BJ (cell line): ENCODE measurements at regions not wholly inside any gene's neighbourhood (a gene's known extent, or its start where the extent isn't known, plus 50 kb on each side); places are given as distances from the start of the nearest gene placed in this dataset. TPM values are rescaled to one million over a fixed set of nuclear protein-coding genes. Genes with fewer than 3 reads are reported as not detected.

Experiments
- CTCF ChIA-PET: fragments of 350-600 bp; formaldehyde crosslinking; extraction: SDS; loops from one replicate; lab custom pipeline; 2021; ENCODE audit warnings: antibody characterized with exemption, inconsistent platforms; lab: Yijun Ruan, JAX
- POLR2A ChIA-PET: fragments of 300-600 bp; sonication (Branson Sonifier 250); formaldehyde crosslinking; extraction: SDS; loops from one replicate; lab custom pipeline; 2021; ENCODE audit warnings: antibody characterized with exemption; lab: Charles Lee
- DNase-seq: peaks from one replicate; pipeline ENCODE4 v3.0.0-alpha.2; 2011; ENCODE audit warnings: low read depth
- H3K27me3 ChIP-seq: 2 replicates; pipeline ENCODE4 v1.6.0; 2011; ENCODE audit warnings: low read length; ENCODE audit not compliant: control insufficient read depth, insufficient read depth
- H3K36me3 ChIP-seq: 2 replicates; pipeline ENCODE4 v1.5.1; 2011; ENCODE audit warnings: low read length; ENCODE audit not compliant: control insufficient read depth, insufficient read depth
- H3K4me3 ChIP-seq: 2 replicates; pipeline ENCODE4 v1.5.1; 2011; ENCODE audit warnings: low read depth, mild to moderate bottlenecking, control low read depth, low read length
- small RNA-seq: library from RNA; depleted of rRNA; stranded (forward); fragments of <200 nt; gene quantifications from one replicate; pipeline ENCODE3, GENCODE V24; 2012; ENCODE audit warnings: low replicate concordance, low read depth; ENCODE audit not compliant: insufficient read length
- TF ChIP-seq, protein P1 (sequence below): IDR thresholded peaks from 2 replicates; pipeline ENCODE4 v1.5.1; 2011; ENCODE audit warnings: low read depth, mild to moderate bottlenecking, control low read depth, inconsistent platforms, low read length, moderate library complexity; ENCODE audit not compliant: insufficient read depth

DNA sequence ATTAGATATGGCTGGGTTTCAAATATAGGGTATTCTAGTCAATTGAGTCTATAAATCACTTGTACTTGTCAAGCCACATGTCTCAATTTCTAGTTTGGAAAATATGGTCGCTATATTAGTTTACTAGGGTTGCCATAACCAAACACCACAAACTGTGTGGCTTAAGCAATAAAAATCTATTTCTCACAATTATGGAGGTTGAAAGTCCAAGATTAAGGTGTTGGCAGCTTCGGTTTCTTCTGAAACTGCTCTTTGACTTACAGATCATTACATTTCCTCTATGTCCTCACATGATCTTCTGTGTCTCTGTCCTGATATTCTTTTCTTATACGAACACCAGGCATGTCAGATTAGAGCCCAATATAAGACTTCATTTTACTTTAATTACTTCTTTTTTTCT lies 55.8 kb upstream of the BASP1 start:
- Histone ChIP-seq H3K4me3 (no peak overlapping the region), H3K36me3 (no peaks in the 10 kb centered on the region), H3K27me3 (no peaks in the 10 kb centered on the region)
- DNase-seq, result no peak
- TF ChIP-seq, protein P1, sequence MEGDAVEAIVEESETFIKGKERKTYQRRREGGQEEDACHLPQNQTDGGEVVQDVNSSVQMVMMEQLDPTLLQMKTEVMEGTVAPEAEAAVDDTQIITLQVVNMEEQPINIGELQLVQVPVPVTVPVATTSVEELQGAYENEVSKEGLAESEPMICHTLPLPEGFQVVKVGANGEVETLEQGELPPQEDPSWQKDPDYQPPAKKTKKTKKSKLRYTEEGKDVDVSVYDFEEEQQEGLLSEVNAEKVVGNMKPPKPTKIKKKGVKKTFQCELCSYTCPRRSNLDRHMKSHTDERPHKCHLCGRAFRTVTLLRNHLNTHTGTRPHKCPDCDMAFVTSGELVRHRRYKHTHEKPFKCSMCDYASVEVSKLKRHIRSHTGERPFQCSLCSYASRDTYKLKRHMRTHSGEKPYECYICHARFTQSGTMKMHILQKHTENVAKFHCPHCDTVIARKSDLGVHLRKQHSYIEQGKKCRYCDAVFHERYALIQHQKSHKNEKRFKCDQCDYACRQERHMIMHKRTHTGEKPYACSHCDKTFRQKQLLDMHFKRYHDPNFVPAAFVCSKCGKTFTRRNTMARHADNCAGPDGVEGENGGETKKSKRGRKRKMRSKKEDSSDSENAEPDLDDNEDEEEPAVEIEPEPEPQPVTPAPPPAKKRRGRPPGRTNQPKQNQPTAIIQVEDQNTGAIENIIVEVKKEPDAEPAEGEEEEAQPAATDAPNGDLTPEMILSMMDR, result no peak
- CTCF ChIA-PET, result interaction anchor here (2.1 kb wide), 1 partner anchor 29 kb away, joined by 5 read pairs; no protein-coding TSS in a partner anchor
- POLR2A ChIA-PET, result no interaction called here

DNA sequence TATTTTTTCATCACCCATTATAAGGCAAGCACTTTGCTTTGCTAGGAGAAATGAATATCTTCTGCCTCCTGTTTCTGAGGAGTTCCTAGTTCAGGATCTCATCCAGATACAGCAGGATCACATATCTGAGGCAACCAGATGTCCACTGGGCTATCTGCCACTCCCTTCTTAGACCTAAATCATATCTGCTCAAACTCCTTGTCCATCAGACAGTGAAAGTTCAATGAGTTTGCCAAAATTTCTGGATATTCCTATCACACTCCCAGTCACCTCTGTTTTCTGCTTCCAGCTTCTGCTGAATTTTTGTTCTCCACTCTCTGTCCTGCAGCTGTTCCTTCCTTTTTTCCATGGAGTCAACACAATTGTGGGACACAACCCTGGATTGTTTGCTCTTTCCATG lies 54.2 kb upstream of the BASP1 start:
- DNase-seq, result no peak
- TF ChIP-seq, protein P1, result no peak
- ChIA-PET CTCF (interaction anchor here (1.4 kb wide), 1 partner anchor 27 kb away, joined by 7 read pairs; no protein-coding TSS in a partner anchor), POLR2A (interaction anchor here (0.6 kb wide), 1 partner anchor 163 kb away, joined by 4 read pairs; no protein-coding TSS in a partner anchor)
- Histone ChIP-seq H3K27me3 (no peaks in the 10 kb centered on the region), H3K36me3 (no peaks in the 10 kb centered on the region), H3K4me3 (no peak overlapping the region)

DNA sequence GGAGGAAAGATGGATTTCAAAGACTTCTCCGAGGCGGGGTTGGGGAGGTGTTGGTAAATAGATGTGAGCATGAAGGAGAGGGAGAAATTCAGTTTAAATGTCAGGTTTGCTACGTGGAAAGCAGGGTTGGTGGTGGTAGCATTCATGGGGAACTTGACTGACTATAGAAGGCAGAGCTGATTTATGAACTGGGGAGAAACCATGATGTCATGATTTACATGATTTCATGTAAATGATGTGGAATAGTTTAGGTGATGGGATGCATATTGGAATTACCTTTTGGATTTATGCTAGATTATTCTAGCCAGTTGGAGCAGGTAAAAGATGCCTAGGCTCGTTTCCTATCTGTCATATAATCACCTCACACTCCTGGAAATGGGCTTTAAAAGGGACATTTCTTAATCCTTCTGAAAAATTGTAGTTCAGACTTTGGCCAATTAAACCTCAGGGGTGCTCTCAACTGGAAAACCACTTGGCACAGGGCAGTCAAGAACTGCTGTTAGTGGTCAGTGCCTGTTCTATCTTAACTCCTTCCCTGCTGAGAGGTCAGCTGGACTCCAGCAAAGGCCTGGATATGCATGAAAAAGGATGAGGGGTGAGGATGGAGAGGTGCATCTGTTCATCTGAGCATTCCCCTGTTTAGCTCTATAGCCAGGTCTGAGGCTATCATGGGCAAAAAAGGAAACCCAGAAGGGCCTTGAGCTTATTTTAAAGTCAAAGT lies 50.1 kb upstream of the BASP1 start:
- TF ChIP-seq, protein P1, result no peak
- DNase-seq, result no peak
- no peaks in the 10 kb centered on the region for H3K36me3 ChIP-seq
- CTCF ChIA-PET, result interaction anchor here (0.6 to 3.3 kb wide), 6 partner anchors 10 to 362 kb away, joined by 3 to 13 read pairs (median 4); no protein-coding TSS in a partner anchor
- POLR2A ChIA-PET, result no interaction called here
- no peaks in the 10 kb centered on the region for H3K27me3 ChIP-seq
- no peak overlapping the region for H3K4me3 ChIP-seq

Small RNA genes in the stretch of these regions (small RNA-seq; reads per million reads assigned to genes)
- gene RF00019, result not detected
- not detected for gene RNA5SP180
